GM19043 (cell line): ENCODE measurements at regions not wholly inside any gene's neighbourhood (a gene's known extent, or its start where the extent isn't known, plus 50 kb on each side); places are given as distances from the start of the nearest gene placed in this dataset.

Experiments
- ATAC-seq: cut with Tn5 transposase; IDR thresholded peaks from one replicate; pipeline ENCODE4 v1.9.1; 2021; ENCODE audit warnings: low read depth; ENCODE audit not compliant: unreplicated experiment

GRCh38 chr15:97648728-97649127 is 311.8 kb upstream of the ARRDC4 start:
- no peak for ATAC-seq

- no peak for ATAC-seq
These were observed 308.5 kb upstream of the ARRDC4 start for GRCh38 chr15:97652041-97652440.

- ATAC-seq, result no peak
These were observed 307.8 kb upstream of the ARRDC4 start for GRCh38 chr15:97652700-97653167.

GRCh38 chr15:97653896-97654295 is 306.6 kb upstream of the ARRDC4 start:
- no peak for ATAC-seq

GRCh38 chr15:97654481-97655076 is 305.9 kb upstream of the ARRDC4 start:
- no peak for ATAC-seq

GRCh38 chr15:97661796-97662195 is 298.7 kb upstream of the ARRDC4 start:
- no peak for ATAC-seq

- ATAC-seq, result no peak
These were observed 287.9 kb upstream of the ARRDC4 start for GRCh38 chr15:97672586-97672985.

GRCh38 chr15:97678656-97679055 is 281.8 kb upstream of the ARRDC4 start:
- no peak for ATAC-seq

GRCh38 chr15:97679106-97679688 is 281.3 kb upstream of the ARRDC4 start:
- no peak for ATAC-seq

GRCh38 chr15:97680606-97681220 is 279.8 kb upstream of the ARRDC4 start:
- ATAC-seq, result no peak

- ATAC-seq, result no peak
These were observed 276.7 kb upstream of the ARRDC4 start for GRCh38 chr15:97683831-97684230.

- ATAC-seq, result no peak
These were observed 276.3 kb upstream of the ARRDC4 start for GRCh38 chr15:97684249-97684648.

- ATAC-seq, result no peak
These were observed 274.2 kb upstream of the ARRDC4 start for GRCh38 chr15:97686324-97686723.

- no peak for ATAC-seq
These were observed 272.8 kb upstream of the ARRDC4 start for GRCh38 chr15:97687654-97688053.

GRCh38 chr15:97688177-97688576 is 272.3 kb upstream of the ARRDC4 start:
- no peak for ATAC-seq

- no peak for ATAC-seq
These were observed 271.6 kb upstream of the ARRDC4 start for GRCh38 chr15:97688886-97689285.

- no peak for ATAC-seq
These were observed 269.4 kb upstream of the ARRDC4 start for GRCh38 chr15:97691078-97691477.

- ATAC-seq, result no peak
These were observed 268.7 kb upstream of the ARRDC4 start for GRCh38 chr15:97691799-97692198.

GRCh38 chr15:97692301-97693015 is 268.0 kb upstream of the ARRDC4 start:
- no peak for ATAC-seq

- no peak for ATAC-seq
These were observed 266.0 kb upstream of the ARRDC4 start for GRCh38 chr15:97694456-97694855.

GRCh38 chr15:97703400-97703799 is 257.1 kb upstream of the ARRDC4 start:
- ATAC-seq, result no peak
